ENCODE measurements at regions not wholly inside any gene's neighbourhood (a gene's known extent, or its start where the extent isn't known, plus 50 kb on each side); places are given as distances from the start of the nearest gene placed in this dataset.

DNA sequence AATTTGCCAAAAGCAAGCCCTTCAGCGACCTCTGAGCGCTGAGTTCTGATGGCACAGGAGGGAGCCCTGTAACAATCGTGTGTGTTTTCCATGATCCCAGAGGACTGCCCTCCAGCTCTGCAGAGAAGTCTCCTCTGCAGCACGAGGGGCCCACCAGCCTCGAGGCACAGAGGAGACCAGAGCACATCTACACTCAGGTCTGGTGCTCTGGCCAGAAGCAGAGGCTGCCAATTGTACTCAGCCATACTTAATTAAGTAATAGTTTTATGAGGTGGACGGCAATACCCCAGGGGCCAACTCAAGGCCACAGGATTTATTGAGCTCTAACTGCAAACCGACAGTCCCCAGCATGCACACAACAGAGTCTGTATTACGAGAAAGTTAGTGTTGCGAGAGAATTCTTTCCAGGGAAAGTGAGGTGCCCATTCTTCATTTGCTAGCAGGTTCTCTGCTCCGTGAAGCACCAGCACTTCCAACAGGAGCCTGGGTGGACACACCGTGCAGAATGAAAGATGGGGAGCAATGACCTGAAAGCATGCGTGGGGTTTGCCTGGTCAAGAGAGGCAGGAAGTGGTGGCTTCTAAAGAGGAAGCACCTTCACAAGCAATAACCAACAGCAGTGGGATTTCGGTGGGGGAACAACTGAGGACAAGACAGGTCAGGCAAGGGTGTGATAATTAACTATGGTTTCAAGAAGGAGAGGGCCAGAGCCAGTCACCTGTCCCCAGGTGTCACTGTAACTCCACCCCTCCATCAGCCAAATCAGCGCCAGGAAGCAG lies 92.8 kb upstream of the FOXC1 start:
- Mint-ChIP-seq H3K4me1 (ENCODE audit: low read depth) (no peaks in the 10 kb centered on the region), H3K36me3 (ENCODE audit: low read depth) (no peaks in the 10 kb centered on the region), H3K27ac (no peak overlapping the region), H3K4me3 (no peak overlapping the region), H3K27me3 (peaks cover 5% of the 10 kb centered on the region), H3K9me3 (no peaks in the 10 kb centered on the region)

DNA sequence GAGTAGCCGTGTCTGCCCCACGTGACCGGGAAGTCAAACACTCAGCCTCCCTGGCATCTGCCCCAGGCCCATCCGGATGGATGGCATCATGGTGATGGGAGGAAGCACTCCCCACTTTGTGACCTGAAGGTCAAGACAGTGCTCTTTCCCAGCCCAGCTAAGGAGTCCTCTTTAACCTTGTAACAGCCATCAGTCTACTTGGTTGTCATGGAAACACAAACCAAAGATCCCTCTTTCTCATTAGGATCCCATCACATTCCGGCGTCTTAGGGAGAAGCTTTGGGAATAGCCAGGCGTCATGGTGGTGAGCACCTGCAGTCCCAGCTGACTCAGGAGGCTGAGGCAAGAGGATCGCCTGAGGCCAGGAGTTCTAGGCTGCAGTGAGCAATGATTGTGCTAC lies 90.9 kb upstream of the FOXC1 start:
- Mint-ChIP-seq H3K27ac (no peak overlapping the region), H3K4me1 (ENCODE audit: low read depth) (no peaks in the 10 kb centered on the region), H3K27me3 (peaks cover 16% of the 10 kb centered on the region), H3K36me3 (ENCODE audit: low read depth) (no peaks in the 10 kb centered on the region), H3K4me3 (no peak overlapping the region), H3K9me3 (no peaks in the 10 kb centered on the region)

DNA sequence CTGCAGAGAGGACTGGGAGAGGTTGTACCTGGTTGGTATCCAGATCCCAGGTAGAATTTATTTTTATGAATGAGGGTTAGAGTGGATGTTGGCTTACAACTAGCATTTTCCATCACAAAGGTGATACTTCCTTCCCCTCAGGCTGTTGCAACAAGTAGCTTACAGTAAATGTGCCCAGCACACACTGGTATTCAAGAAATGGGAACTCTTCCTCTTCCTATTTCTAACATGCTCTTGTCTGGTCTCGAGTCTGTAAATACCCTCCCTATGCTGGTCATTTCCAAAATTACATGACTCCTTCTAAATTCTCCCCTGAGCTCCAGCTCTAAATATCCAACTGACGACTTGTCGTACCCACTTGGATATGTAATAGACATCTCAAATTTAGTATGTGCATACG lies 90.1 kb upstream of the FOXC1 start:
- Mint-ChIP-seq H3K27ac (no peak overlapping the region), H3K4me3 (no peak overlapping the region), H3K4me1 (ENCODE audit: low read depth) (peaks cover 5% of the 10 kb centered on the region)

DNA sequence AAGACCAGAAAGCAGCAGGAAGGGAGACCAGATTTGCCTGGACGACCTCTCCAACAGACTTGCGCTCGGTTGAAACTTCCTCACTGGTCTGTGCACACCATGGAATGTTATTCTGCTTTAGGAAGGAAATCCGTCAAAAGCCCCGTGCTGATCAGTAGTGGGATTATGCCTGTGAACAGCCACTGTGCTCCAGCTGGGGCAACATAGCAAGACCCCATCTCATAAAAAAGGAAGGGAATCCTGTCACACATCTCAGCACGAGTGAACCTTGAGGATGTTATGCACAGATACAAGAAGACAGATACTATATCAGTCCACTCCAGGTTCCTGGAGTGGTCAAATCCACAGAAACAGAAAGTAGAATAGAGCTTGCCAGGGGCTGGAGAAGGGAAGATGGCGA lies 86.9 kb upstream of the FOXC1 start:
- Mint-ChIP-seq H3K9me3 (no peaks in the 10 kb centered on the region), H3K27ac (no peak overlapping the region), H3K36me3 (ENCODE audit: low read depth) (no peaks in the 10 kb centered on the region), H3K4me1 (ENCODE audit: low read depth) (peaks cover 22% of the 10 kb centered on the region), H3K4me3 (no peak overlapping the region), H3K27me3 (peaks cover 21% of the 10 kb centered on the region)

More for the DNA sequence above, 90.1 kb upstream of the FOXC1 start:
- Mint-ChIP-seq H3K9me3 (no peaks in the 10 kb centered on the region), H3K27me3 (peaks cover 21% of the 10 kb centered on the region), H3K36me3 (ENCODE audit: low read depth) (no peaks in the 10 kb centered on the region)

DNA sequence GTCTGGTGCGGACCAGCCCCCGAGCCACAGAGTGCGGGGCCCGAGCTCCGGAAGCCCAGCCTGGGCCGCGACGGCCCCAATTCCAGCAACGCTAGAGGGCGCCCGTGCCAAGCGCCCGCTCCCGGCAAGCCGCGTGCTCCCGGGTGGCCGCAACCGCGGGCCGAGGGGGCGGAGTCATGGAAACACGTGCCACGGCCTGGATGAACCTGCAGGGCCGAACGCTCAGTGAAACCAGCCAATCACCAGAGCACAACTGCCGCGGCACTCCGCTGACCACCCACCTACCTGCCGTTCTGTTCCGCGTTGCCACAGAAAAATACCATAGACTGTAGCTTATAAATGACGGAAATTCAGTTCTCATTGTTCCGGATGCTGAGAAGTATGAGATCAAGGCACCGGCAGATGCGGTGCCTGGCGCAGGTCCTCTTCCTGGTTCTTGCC lies 85.7 kb upstream of the FOXC1 start:
- Mint-ChIP-seq H3K27ac (no peak overlapping the region), H3K27me3 (peaks cover 21% of the 10 kb centered on the region), H3K36me3 (ENCODE audit: low read depth) (no peaks in the 10 kb centered on the region), H3K4me3 (peak overlapping the region; percentile 44), H3K9me3 (no peaks in the 10 kb centered on the region), H3K4me1 (ENCODE audit: low read depth) (peaks cover 24% of the 10 kb centered on the region)

DNA sequence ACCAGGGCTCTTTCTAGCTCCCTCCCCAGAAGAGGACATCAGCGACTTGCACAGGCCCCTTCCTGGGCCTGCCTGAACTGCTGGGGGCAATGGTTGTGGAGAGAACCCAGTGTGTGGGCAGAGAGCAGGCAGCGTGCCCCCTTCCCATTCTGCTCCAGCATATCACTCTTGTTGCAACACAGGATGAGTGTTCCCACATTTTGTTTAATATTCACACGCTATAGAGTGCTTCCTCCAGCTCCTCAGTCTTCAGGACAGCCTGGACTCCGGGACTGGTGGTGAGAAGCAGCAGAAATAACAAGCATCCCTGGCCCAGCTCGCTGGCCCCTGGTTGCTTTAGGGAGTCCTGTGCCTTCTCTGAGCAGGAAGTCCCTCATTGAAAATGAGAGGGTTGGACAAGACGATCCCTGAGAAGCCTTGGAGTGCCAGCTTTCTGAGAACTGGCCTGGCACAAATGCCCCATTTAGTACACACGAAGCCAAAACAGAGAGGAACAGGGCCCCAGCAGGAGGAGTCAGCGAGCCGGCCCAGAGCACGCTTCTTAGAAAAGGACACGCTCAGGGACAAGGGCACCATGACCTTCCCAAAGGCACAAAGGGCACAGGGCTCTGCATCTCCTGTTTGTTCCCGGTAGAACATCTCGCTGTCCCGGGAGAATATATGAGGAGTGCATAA lies 84.2 kb upstream of the FOXC1 start:
- Mint-ChIP-seq H3K4me3 (no peak overlapping the region), H3K27me3 (peaks cover 21% of the 10 kb centered on the region), H3K9me3 (no peaks in the 10 kb centered on the region), H3K36me3 (ENCODE audit: low read depth) (no peaks in the 10 kb centered on the region), H3K27ac (no peak overlapping the region), H3K4me1 (ENCODE audit: low read depth) (peaks cover 27% of the 10 kb centered on the region)

DNA sequence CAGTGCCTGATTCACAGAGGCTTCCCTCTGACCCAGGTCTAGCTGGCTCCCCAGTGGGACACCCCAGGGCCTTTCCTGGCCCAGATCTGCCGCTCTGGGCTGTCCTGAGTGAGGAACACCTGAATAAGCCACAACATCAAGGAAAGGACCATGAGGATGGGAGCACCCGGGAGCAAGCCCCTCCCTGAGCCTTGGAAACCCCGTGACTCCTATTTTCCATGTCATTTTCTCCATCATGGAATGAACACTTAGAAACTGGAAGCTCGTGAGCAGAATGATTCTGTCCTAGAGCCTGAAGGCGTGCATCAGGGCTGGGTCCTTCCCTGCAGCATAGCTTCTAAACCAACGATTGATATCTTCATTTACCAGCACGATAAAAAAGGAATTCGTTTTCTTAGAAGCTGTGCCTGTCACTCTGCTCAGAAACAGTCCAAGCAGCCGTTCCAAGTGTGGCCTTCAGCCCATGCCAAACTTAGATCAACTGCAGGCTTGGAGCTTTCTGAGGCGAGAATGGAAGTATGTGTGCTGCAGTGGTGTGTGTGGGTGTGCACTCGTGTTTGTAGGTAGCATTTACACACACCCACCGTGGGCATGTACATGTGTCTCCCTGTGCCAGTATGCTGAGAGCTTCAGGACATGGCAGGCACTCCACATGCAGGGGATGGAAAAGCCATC lies 83.2 kb upstream of the FOXC1 start:
- H3K9me3 Mint-ChIP-seq, result no peaks in the 10 kb centered on the region

DNA sequence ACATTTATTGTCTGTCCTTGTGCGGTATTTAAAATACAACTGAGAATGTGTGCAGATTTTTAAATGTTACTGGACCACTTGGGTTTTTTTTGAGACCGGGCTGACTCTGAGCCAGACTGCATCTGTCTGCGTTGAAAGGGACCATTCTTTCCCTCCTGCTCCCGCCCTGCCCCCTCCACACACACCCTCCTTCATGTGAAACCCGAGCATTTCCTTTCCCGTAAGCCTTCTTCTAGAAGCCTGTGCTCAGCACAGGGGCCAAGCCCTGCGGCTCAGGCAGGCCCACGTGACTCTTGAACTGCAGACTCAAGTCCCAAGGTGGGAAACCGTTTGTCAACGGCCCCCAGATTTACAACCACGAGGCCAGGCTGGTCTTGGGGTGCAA lies 82.7 kb upstream of the FOXC1 start:
- Mint-ChIP-seq H3K4me1 (ENCODE audit: low read depth) (peaks cover 28% of the 10 kb centered on the region), H3K4me3 (no peak overlapping the region), H3K9me3 (no peaks in the 10 kb centered on the region), H3K27me3 (peaks cover 14% of the 10 kb centered on the region), H3K27ac (peak overlapping the region; percentile 40), H3K36me3 (ENCODE audit: low read depth) (no peaks in the 10 kb centered on the region)

More for the DNA sequence above, 83.2 kb upstream of the FOXC1 start:
- Mint-ChIP-seq H3K27me3 (peaks cover 20% of the 10 kb centered on the region), H3K4me3 (no peak overlapping the region), H3K4me1 (ENCODE audit: low read depth) (peaks cover 28% of the 10 kb centered on the region), H3K27ac (peak overlapping the region; percentile 40), H3K36me3 (ENCODE audit: low read depth) (no peaks in the 10 kb centered on the region)

DNA sequence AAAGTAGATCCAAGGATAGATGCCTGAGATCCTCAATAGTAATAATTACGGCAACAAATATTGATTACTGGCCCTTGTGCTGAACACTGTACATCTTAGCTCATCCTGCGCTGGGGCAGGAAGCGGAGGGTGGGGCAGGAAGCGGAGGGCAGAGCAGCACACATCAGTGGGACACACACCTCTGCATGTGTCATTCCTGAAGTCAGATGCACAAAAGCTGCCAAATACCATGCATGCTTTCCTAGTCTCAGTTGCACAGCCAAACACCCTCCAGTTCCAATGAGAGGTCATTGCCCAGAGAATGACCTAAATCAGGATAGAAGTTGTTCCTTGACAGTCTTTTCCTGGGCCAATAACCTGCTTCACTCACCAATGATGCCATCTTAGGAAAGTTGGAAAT lies 74.4 kb upstream of the FOXC1 start:
- Mint-ChIP-seq H3K4me3 (no peak overlapping the region), H3K36me3 (ENCODE audit: low read depth) (no peaks in the 10 kb centered on the region), H3K27ac (no peak overlapping the region), H3K4me1 (ENCODE audit: low read depth) (peaks cover 14% of the 10 kb centered on the region), H3K9me3 (no peaks in the 10 kb centered on the region), H3K27me3 (no peaks in the 10 kb centered on the region)

DNA sequence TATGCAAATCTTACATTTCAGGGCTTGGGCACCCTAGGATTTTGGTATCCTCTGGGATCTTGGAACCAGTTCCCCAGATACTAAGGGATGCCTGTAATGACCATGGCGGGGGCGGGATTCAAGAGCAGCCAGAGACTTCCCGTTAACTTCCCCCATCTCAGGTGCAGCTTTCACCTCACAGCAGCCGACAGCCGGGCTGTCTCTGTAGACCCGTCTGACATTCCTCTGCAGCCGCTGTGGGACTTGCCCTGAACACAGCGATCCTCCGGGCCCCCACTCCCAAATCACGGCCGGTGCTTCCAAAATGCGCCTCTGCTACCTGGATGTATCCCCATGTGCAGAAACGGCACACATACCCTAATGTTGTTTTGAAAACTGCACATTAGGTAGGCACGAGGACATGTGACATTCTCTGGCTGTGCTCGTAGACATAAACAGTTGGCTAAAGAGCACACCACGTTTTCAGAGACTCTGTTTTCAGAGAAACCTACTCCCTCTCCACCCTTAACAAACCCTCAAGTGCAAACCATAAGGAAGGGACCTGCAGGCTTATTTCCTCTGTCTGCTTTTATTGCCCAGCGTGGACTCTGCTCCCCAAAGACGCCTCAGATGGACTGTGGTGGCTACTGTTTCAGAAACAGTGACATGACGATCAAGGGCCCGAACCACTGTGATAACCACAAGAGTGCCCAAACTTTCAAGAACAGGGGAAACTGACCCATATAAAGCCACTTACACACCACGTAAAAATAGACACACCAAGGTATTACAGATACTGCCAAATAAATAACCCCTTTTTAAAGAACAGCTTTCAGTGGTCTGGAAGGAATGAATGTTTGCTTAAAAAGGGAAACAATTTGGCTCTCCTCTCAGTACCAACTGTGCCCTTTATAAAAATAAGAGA lies 72.9 kb upstream of the FOXC1 start:
- H3K27ac Mint-ChIP-seq, result no peak overlapping the region
- H3K36me3 Mint-ChIP-seq (ENCODE audit: low read depth), result no peaks in the 10 kb centered on the region
- no peak overlapping the region for H3K4me3 Mint-ChIP-seq
- H3K4me1 Mint-ChIP-seq (ENCODE audit: low read depth), result peaks cover 10% of the 10 kb centered on the region
- H3K9me3 Mint-ChIP-seq, result no peaks in the 10 kb centered on the region
- no peaks in the 10 kb centered on the region for H3K27me3 Mint-ChIP-seq

DNA sequence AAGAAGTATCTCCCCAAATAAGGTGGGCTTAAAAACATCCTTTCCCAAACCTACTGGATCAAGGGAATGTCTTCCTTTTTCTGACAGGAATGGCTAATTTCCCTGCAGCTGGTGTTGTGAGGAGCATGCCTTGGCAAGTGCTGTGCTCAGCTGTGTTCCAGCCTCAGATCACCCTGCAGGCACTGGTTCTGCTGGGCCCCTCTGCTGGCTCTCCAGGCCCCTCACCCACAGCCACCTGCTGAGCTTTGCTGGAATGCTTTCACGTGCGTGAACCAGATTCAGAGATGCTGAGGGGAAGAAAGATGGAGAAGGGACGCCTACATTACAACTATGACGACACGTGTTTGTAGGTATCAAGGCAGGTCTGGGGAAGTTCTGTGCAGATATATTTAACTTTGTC lies 71.3 kb upstream of the FOXC1 start:
- Mint-ChIP-seq H3K9me3 (no peaks in the 10 kb centered on the region), H3K27me3 (no peaks in the 10 kb centered on the region), H3K27ac (no peak overlapping the region), H3K4me1 (ENCODE audit: low read depth) (peaks cover 10% of the 10 kb centered on the region), H3K4me3 (no peak overlapping the region), H3K36me3 (ENCODE audit: low read depth) (no peaks in the 10 kb centered on the region)

DNA sequence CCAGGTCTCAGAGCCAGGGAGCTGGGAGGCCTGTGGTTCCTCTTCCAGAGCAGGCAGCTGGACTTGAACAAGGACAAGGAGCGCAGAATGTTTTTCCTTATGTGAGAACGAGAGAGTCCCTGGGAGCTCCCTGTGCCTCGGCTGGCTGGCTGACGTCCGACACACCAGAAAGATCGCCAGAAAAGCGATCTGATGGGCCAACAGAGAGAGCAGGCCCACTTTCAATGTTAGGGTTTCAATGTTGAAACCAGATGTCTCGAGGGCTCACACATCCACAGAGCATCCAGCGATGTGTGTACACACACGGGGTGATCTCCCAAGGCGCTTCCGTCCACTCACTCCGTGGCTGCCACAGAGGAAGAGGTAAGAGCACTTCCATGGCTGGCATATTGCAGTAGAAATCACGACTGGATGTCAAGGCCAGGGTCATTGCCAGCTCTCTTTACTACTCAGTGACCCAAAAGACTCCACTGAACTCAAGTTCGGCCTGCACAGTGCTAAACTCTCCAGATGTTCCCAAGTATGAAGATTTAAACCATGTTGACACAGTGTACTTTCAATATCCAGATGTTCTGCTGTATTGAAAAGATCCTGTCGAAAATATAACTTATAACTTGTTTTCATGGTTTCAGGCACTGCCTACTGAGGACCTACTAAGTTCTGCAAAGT lies 70.8 kb upstream of the FOXC1 start:
- Mint-ChIP-seq H3K4me1 (ENCODE audit: low read depth) (peaks cover 10% of the 10 kb centered on the region), H3K27me3 (no peaks in the 10 kb centered on the region), H3K9me3 (no peaks in the 10 kb centered on the region), H3K36me3 (ENCODE audit: low read depth) (no peaks in the 10 kb centered on the region), H3K27ac (no peak overlapping the region), H3K4me3 (no peak overlapping the region)

DNA sequence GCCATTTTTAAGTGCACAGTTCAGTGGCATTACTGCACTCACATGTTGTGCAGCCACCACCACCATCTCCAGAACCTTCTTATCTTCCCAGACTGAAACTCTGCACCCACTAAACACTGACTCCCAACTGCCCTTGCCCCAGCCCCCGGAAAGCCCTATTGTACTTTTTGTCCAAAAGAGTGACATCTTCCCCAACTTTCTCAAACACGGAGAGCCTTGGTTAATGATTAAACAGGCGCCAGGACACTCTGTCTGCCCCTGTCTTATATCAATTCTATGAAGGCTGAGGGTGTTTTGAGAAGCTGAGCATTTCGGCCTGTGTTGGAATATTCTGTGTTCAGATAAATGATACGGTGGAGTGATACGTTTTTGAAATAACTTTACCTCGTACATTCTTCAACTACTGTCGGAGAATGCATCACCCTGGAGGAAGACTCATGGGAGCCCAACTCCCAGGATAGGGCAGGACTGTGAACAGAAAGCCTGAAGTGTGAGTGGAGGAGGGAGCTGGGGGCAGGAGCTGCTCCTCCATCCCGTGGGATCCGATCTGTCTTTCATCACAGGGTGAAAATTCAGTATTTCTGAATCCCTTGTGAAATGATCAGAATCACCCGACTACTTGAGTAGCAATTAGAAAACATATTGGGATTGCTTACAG lies 68.7 kb upstream of the FOXC1 start:
- Mint-ChIP-seq H3K4me1 (ENCODE audit: low read depth) (peaks cover 5% of the 10 kb centered on the region), H3K27ac (no peak overlapping the region), H3K4me3 (no peak overlapping the region), H3K9me3 (no peaks in the 10 kb centered on the region), H3K36me3 (ENCODE audit: low read depth) (no peaks in the 10 kb centered on the region), H3K27me3 (no peaks in the 10 kb centered on the region)

DNA sequence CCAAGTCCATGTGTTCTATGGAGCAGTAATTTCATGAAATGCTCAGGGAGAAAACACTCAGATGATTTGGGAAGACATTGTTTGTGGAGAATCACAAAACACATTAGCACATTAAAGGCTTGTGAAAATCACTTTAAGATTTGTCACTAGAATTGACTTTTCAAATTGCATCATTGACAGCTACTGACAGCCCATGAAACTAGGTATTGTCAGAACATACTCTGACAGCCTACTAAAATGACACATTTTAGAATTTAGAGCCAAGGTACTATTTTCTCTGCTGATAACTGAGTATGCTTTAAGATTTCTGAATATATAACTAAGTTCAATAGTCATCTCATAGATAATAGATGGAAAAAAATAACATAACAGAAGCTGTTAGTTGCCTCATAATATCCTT lies 67.4 kb upstream of the FOXC1 start:
- Mint-ChIP-seq H3K4me1 (ENCODE audit: low read depth) (no peaks in the 10 kb centered on the region), H3K36me3 (ENCODE audit: low read depth) (no peaks in the 10 kb centered on the region), H3K4me3 (no peak overlapping the region), H3K27me3 (no peaks in the 10 kb centered on the region), H3K9me3 (no peaks in the 10 kb centered on the region), H3K27ac (no peak overlapping the region)

All from stimulated activated naive CD8-positive, alpha-beta T cell treated with anti-CD3 and anti-CD28 coated beads, Interleukin-15, Interleukin-2, amounts not matched to agents 100 ng/mL and 50 ng/mL, for 24 hours (primary cell).